H1 (cell line): ENCODE measurements at regions not wholly inside any gene's neighbourhood (a gene's known extent, or its start where the extent isn't known, plus 50 kb on each side); places are given as distances from the start of the nearest gene placed in this dataset.

ENCODE experiments used
- CTCF ChIA-PET: fragments of 300-600 bp; sonication (Branson Sonifier 250); formaldehyde crosslinking; loops from one replicate; lab custom pipeline; 2021; ENCODE audit not compliant: partially characterized antibody; lab: Charles Lee
- POLR2A ChIA-PET: fragments of 300-600 bp; sonication (Branson Sonifier 250); formaldehyde crosslinking; loops from one replicate; lab custom pipeline; 2021; ENCODE audit warnings: inconsistent platforms; ENCODE audit not compliant: partially characterized antibody; lab: Charles Lee
- DNase-seq, 2 experiments: peaks; one replicate each; pipeline versions ENCODE4 v3.0.0 to v3.0.0-alpha.2; 2010 to 2022; ENCODE audit warnings: low spot score in 2 of 2, low read depth in 1 of 2, mixed read lengths in 1 of 2
- FAIRE-seq: peaks from 2 replicates; lab custom pipeline; 2011; peaks lifted over from hg19 to GRCh38; lab: Jason Lieb, UNC
- H2AFZ ChIP-seq: 2 replicates; pipeline ENCODE4 v1.8.1; 2012; ENCODE audit warnings: low read length, inconsistent platforms
- H2AK5ac ChIP-seq: 2 replicates; pipeline ENCODE4 v1.6.1; 2013; ENCODE audit warnings: low read depth, low read length
- H2BK120ac ChIP-seq: replicated peaks from 2 replicates; pipeline ENCODE3; 2013; ENCODE audit warnings: low read depth, low read length, inconsistent platforms
- H2BK12ac ChIP-seq: 2 replicates; pipeline ENCODE4 v1.6.1; 2013; ENCODE audit warnings: low read depth, low read length
- H2BK15ac ChIP-seq: 2 replicates; pipeline ENCODE4 v1.6.1; 2013; ENCODE audit warnings: low read length
- H2BK20ac ChIP-seq: 2 replicates; pipeline ENCODE4 v1.6.1; 2013; ENCODE audit warnings: low read length
- H2BK5ac ChIP-seq: 2 replicates; pipeline ENCODE4 v1.6.1; 2013; ENCODE audit warnings: low read depth, low read length
- H3K14ac ChIP-seq: 2 replicates; pipeline ENCODE4 v1.6.1; 2013; ENCODE audit warnings: inconsistent platforms; ENCODE audit not compliant: insufficient read length
- H3K18ac ChIP-seq: 2 replicates; pipeline ENCODE4 v1.6.1; 2013; ENCODE audit warnings: low read length; ENCODE audit errors: extremely low read depth
- H3K23ac ChIP-seq: 2 replicates; pipeline ENCODE4 v1.6.1; 2013; ENCODE audit warnings: inconsistent platforms; ENCODE audit not compliant: insufficient read length
- H3K23me2 ChIP-seq: 2 replicates; pipeline ENCODE4 v1.6.1; 2013; ENCODE audit warnings: low read depth, low read length
- H3K27ac ChIP-seq: 2 replicates; pipeline ENCODE4 v1.6.1; 2011; ENCODE audit warnings: low read depth, low read length, inconsistent platforms
- H3K27me3 ChIP-seq, 4 experiments: replicated peaks in 1 of 4; 1 replicate in 1 of 4; 2 replicates in 3 of 4; pipeline versions ENCODE4 v1.6.1 to v1.8.1; 2011 to 2013; ENCODE audit warnings: low read length in 3 of 4, mild to moderate bottlenecking in 3 of 4, inconsistent platforms in 2 of 4, mixed read lengths in 2 of 4, moderate library complexity in 1 of 4; ENCODE audit not compliant: control insufficient read depth in 3 of 4, insufficient read depth in 3 of 4; ENCODE audit errors: extremely low read depth in 1 of 4
- H3K36me3 ChIP-seq, 4 experiments: 2 replicates each; pipeline versions ENCODE4 v1.6.1 to v1.8.1; 2011 to 2013; ENCODE audit warnings: mild to moderate bottlenecking in 4 of 4, low read length in 3 of 4, moderate library complexity in 2 of 4, control low read depth in 1 of 4, inconsistent platforms in 1 of 4; ENCODE audit not compliant: insufficient read depth in 4 of 4, control insufficient read depth in 2 of 4
- H3K4ac ChIP-seq: replicated peaks from 2 replicates; pipeline ENCODE3; 2013; ENCODE audit warnings: low read length, low read depth, mixed read lengths, inconsistent platforms; ENCODE audit not compliant: insufficient read length
- H3K4me1 ChIP-seq, 4 experiments: replicated peaks in 1 of 4; 1 replicate in 1 of 4; 2 replicates in 3 of 4; pipeline versions ENCODE4 v1.6.1 to v1.8.1; 2011 to 2013; ENCODE audit warnings: low read length in 3 of 4, inconsistent platforms in 2 of 4, mixed read lengths in 1 of 4; ENCODE audit not compliant: insufficient read depth in 4 of 4, control insufficient read depth in 3 of 4
- H3K4me2 ChIP-seq, 2 experiments: 2 replicates each; pipeline versions ENCODE4 v1.6.1 to v1.8.1; 2011 to 2013; ENCODE audit warnings: low read depth in 2 of 2, low read length in 2 of 2, control low read depth in 1 of 2, inconsistent platforms in 1 of 2, mild to moderate bottlenecking in 1 of 2; ENCODE audit not compliant: insufficient read depth in 1 of 2
- H3K4me3 ChIP-seq, 4 experiments: fragments of 200-600, 300-600 bp in 1 of 4; sonication (generic), shearing (Covaris generic), sonication (Bioruptor Twin) in 1 of 4; 2 replicates each; pipeline versions ENCODE4 v1.5.1 to v1.8.1; 2011 to 2016; ENCODE audit warnings: low read length in 4 of 4, low read depth in 3 of 4, control low read depth in 2 of 4, inconsistent platforms in 2 of 4, mild to moderate bottlenecking in 2 of 4, mixed read lengths in 1 of 4, moderate library complexity in 1 of 4; ENCODE audit not compliant: insufficient read depth in 2 of 4; ENCODE audit errors: extremely low read depth in 1 of 4
- H3K56ac ChIP-seq: replicated peaks from 2 replicates; pipeline ENCODE3; 2013; ENCODE audit warnings: low read depth, mild to moderate bottlenecking, mixed read lengths, low read length, inconsistent platforms; ENCODE audit not compliant: insufficient read length
- H3K79me1 ChIP-seq: 2 replicates; pipeline ENCODE4 v1.6.1; 2013; ENCODE audit warnings: low read depth, low read length, control low read depth
- H3K79me2 ChIP-seq, 2 experiments: 2 replicates each; pipeline versions ENCODE4 v1.6.1 to v1.8.1; 2012 to 2013; ENCODE audit warnings: low read length in 2 of 2, mild to moderate bottlenecking in 2 of 2, inconsistent platforms in 1 of 2; ENCODE audit not compliant: insufficient read depth in 2 of 2, control insufficient read depth in 1 of 2
- H3K9ac ChIP-seq, 4 experiments: replicated peaks in 1 of 4; 1 replicate in 1 of 4; 2 replicates in 3 of 4; pipeline versions ENCODE4 v1.6.1 to v1.8.1; 2011 to 2013; ENCODE audit warnings: low read depth in 3 of 4, low read length in 3 of 4, control low read depth in 2 of 4, mild to moderate bottlenecking in 2 of 4, moderate library complexity in 2 of 4, inconsistent platforms in 1 of 4; ENCODE audit errors: extremely low read depth in 1 of 4
- H3K9me3 ChIP-seq, 2 experiments: 2 replicates each; pipeline versions ENCODE4 v1.6.1 to v1.8.1; 2012 to 2013; ENCODE audit warnings: mild to moderate bottlenecking in 2 of 2, moderate library complexity in 2 of 2, control low read depth in 1 of 2, inconsistent platforms in 1 of 2, low read depth in 1 of 2, low read length in 1 of 2, mixed read lengths in 1 of 2; ENCODE audit not compliant: insufficient read depth in 2 of 2
- H4K20me1 ChIP-seq, 2 experiments: replicated peaks in 1 of 2; 2 replicates each; pipeline versions ENCODE3 to v1.8.1; 2011 to 2013; ENCODE audit warnings: inconsistent platforms in 2 of 2, low read length in 2 of 2, mild to moderate bottlenecking in 1 of 2; ENCODE audit not compliant: insufficient read depth in 2 of 2, control insufficient read depth in 1 of 2
- H4K5ac ChIP-seq: 2 replicates; pipeline ENCODE4 v1.6.1; 2013; ENCODE audit warnings: low read length, low read depth, mixed read lengths, inconsistent platforms; ENCODE audit not compliant: insufficient read length
- H4K8ac ChIP-seq: 2 replicates; pipeline ENCODE4 v1.8.0; 2013; ENCODE audit warnings: mild to moderate bottlenecking, moderate library complexity, low read length, inconsistent platforms; ENCODE audit not compliant: insufficient read depth; ENCODE audit errors: extremely low read depth
- H4K91ac ChIP-seq: replicated peaks from 2 replicates; pipeline ENCODE3; 2013; ENCODE audit warnings: low read length, mixed read lengths, inconsistent platforms; ENCODE audit not compliant: insufficient read length
- BACH1 ChIP-seq: IDR thresholded peaks from 2 replicates; pipeline ENCODE4 v1.6.1; 2012; ENCODE audit warnings: low read length, improper control_type of control experiment
- BRCA1 ChIP-seq: IDR thresholded peaks from 2 replicates; pipeline ENCODE4 v1.6.1; 2012; ENCODE audit warnings: low read depth, low read length, improper control_type of control experiment
- CBX5 ChIP-seq: fragments of 300-800, 300-1000 bp; sonication (generic); IDR thresholded peaks from 2 replicates; pipeline ENCODE4 v1.7.1; 2016; ENCODE audit warnings: antibody characterized with exemption, low read length, low read depth
- GTF2F1 ChIP-seq: IDR thresholded peaks from 2 replicates; pipeline ENCODE4 v1.6.1; 2012; ENCODE audit warnings: low read depth, low read length, improper control_type of control experiment, borderline replicate concordance
- POLR2AphosphoS5 ChIP-seq: IDR thresholded peaks from 2 replicates; pipeline ENCODE4 v1.6.1; 2011; ENCODE audit warnings: low read depth, low read length
- USF2 ChIP-seq: IDR thresholded peaks from 2 replicates; pipeline ENCODE4 v1.6.1; 2011; ENCODE audit warnings: low read length, improper control_type of control experiment
- WGBS, 2 experiments: shearing (Covaris generic) in 1 of 2; methylation state at CpG; one replicate each; pipeline versions ENCODE4 v1.1.6 to v1.1.7; 2013 to 2015; ENCODE audit warnings: low lambda C conversion rate in 2 of 2, mixed read lengths in 2 of 2, inconsistent platforms in 1 of 2, low coverage in 1 of 2, missing lambda C conversion rate in 1 of 2; ENCODE audit not compliant: insufficient replicate concordance in 2 of 2, insufficient coverage in 1 of 2, insufficient read length in 1 of 2; ENCODE audit errors: extremely low coverage in 1 of 2, missing lambda C conversion rate in 1 of 2; 5-methylcytosine and 5-hydroxymethylcytosine counted together

- no peaks in the 10 kb centered on the region for H3K79me1 ChIP-seq
- no peak overlapping the region for H4K8ac ChIP-seq
- ChIA-PET CTCF (no interaction called here), POLR2A (no interaction called here)
- no peak overlapping the region for H3K14ac ChIP-seq
- H3K9ac ChIP-seq: no peak overlapping the region
- FAIRE-seq (no peak), DNase-seq (no peak)
- H3K9me3 ChIP-seq: no peaks in the 10 kb centered on the region
- no peak overlapping the region for H2BK20ac ChIP-seq
- 90% methylated on average over 7 of the region's 7 CpGs; no CpG with 5 or more reads in 1 of the 2 experiments for WGBS, 2 experiments
- TF ChIP-seq BRCA1 (no peak), BACH1 (no peak), USF2 (no peak), CBX5 (no peak), GTF2F1 (no peak), POLR2AphosphoS5 (no peak)
- H2BK120ac ChIP-seq: no peak overlapping the region
- no peak overlapping the region for H3K18ac ChIP-seq
- H3K23me2 ChIP-seq: no peaks in the 10 kb centered on the region
- H3K36me3 ChIP-seq: no peaks in the 10 kb centered on the region
- H2BK12ac ChIP-seq: no peak overlapping the region
- no peak overlapping the region for H2AFZ ChIP-seq
- no peak overlapping the region for H2AK5ac ChIP-seq
- no peak overlapping the region for H3K23ac ChIP-seq
- H3K4me2 ChIP-seq: no peak overlapping the region
- H3K27ac ChIP-seq: no peak overlapping the region
- no peak overlapping the region for H2BK15ac ChIP-seq
- no peak overlapping the region for H3K4ac ChIP-seq
- no peak overlapping the region for H3K56ac ChIP-seq
- H2BK5ac ChIP-seq: no peak overlapping the region
- no peak overlapping the region for H4K91ac ChIP-seq
- no peak overlapping the region for H3K4me3 ChIP-seq
- H3K79me2 ChIP-seq: no peaks in the 10 kb centered on the region
- H3K4me1 ChIP-seq: peaks cover 0 to 4% (median 0%) of the 10 kb centered on the region in 4 experiments; a peak in 2 of 7 replicates
- H4K20me1 ChIP-seq: no peaks in the 10 kb centered on the region
- H4K5ac ChIP-seq: no peak overlapping the region
- no peaks in the 10 kb centered on the region for H3K27me3 ChIP-seq
Measured at GRCh38 chr2:8501061-8501720, 180.7 kb upstream of the ID2 start.
